HG02981 (cell line): ENCODE measurements at regions not wholly inside any gene's neighbourhood (a gene's known extent, or its start where the extent isn't known, plus 50 kb on each side); places are given as distances from the start of the nearest gene placed in this dataset.

Experiments used
- ATAC-seq: cut with Tn5 transposase; IDR thresholded peaks from one replicate; pipeline ENCODE4 v1.9.1; 2021; ENCODE audit warnings: mild to moderate bottlenecking, moderate library complexity; ENCODE audit not compliant: unreplicated experiment

DNA sequence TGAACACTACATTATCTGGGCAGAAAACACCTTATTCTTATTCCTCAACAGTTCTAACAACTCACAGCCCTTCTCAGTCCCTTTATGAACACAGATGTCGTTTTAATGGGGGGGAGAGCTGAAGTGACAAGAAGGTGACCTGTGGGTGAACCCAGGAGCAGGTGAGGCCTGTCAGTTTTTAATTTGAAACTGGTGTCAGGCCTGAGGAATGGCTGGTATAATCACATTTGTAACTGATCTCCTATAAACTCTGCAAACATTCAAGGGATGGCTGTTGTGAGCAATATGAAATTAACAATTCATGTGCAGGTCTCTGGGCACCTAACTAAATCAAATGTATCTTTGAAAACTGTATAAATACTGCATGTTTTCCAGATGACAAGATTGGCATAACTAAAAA is 362.1 kb upstream of the NR5A2 start:
- ATAC-seq, result no peak

DNA sequence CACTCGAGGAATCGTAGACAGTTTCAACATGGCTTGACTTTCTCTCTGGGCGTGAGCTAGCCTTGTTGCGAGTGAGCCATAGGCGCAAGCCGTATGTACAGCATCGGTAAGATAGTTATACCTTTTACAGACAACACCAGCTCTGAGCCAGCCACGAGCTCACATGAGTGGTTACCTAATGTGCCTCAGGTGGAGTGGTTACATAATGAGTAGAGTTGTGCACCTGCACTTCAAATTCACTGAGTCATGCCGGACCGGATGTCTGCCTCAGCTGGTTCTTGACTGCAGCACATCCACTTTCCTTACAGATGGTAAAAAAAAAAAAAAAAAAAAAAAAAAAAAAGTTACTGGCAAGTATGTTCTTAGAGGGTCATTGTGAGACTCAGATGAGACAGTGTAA is 360.4 kb upstream of the NR5A2 start:
- no peak for ATAC-seq

DNA sequence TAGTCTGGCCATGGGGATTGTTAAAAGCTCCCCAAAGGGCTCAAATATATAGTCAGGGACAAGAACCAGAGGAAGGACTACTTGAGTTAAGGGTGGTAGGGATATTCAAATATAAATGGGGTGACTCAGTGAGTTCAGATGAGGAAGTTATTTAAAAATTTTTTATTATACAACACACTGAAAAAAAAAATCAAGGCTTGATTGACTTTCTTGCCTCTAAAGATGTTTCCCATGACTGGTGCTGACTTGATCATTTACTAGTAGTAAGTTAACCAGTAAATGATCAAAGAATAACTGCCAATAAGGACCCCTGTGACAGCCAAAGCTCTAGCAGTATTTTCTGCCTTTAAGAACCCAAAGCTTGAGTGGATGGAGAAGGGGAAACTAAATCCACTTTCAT is 357.6 kb upstream of the NR5A2 start:
- no peak for ATAC-seq

DNA sequence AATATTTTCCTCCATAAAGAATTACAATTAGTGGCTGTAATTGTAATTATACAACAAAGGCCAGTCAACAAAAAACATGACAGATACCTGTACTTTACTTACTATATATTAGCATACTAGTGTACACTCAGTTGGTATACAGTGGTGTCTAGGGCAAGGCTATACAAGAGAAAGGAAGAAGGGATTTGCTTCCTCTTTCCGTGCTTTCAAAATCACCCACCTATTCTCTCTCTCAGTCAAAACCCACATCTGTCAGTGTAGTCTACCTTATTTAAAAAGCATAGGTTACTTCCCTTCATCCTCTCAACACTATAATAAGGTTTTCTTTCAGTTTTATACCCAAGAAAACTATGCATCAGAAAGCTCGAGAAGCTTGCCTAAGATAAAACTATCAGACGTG is 355.8 kb upstream of the NR5A2 start:
- ATAC-seq, result no peak

DNA sequence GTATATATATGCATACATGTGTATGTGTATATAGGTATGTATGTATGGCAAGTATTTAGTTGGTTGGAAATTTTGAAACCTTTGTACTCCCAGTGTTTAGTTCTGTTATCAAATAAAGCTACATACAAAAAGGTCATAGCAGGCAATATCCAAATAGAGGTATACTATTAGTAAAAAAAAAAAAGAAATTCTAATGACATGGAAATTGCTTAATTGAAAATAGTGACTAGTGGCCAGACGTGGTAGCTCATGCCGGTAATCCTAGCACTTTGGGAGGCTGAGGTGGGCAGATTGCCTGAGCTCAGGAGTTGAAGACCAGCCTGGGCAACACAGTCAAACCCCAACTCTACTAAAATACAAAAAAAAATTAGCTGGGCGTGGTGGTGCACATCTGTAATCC is 351.6 kb upstream of the NR5A2 start:
- ATAC-seq, result no peak

DNA sequence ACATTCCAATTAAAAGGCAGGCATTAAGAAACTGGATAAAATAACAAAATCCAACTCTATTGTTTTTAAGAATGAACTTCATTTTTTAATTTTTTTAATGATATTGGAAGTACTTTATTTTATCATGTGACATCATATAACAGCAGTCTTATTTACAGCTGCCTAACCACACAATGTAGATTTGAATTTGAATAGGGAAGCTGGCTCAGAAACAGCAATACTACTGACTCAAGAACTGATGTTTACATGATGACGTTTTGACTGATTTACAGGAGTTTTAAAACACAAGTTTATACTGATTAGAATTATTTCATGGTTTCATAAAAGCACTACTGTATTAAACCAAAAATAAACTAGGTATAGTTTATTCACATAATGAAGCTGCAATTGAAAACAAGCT is 348.7 kb upstream of the NR5A2 start:
- ATAC-seq, result no peak

DNA sequence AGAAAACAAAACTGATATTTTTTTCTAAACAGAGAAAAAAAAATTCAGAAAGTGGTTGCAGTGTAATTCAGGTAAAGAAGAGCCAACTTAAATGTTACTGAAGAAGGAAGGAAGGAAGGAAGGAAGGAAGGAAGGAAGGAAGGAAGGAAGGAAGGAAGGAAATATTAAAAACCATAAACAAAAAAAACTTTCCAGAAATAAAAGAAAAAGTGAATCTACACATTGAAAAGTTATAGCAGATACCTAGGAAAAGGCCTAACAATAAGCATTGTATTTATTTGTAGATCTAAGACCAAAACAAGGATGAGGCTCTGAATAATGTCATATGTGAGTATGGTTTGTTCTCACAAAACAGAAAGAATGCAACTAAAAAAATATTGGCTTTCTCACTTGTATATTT is 345.4 kb upstream of the NR5A2 start:
- ATAC-seq, result no peak

DNA sequence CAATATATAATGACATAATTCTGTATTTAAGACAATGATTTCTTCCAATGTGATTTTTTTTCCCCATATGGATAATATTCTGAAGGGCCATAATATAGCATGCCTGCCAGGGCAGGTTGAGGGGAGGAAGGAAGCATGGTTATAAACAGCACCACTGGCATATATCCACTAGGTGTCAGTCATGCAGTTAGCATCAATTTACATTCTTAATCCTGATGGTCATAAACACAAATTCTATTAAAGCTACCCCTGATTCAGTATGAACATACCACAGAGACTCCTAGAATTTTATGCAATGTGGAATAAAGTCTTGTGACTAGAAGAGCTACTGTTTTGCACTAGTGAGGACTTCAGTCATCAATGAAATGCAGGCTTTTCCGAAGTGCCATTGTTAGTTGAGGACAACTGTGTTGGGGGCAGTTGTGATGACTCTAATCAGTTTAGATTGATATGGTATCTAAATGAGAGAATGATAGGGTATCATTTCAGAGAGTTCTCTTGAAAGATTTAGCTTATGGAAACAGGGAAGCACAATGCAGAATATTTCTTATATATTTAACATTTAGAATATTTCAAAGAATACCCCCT is 342.7 kb upstream of the NR5A2 start:
- peak; percentile 96 for ATAC-seq

DNA sequence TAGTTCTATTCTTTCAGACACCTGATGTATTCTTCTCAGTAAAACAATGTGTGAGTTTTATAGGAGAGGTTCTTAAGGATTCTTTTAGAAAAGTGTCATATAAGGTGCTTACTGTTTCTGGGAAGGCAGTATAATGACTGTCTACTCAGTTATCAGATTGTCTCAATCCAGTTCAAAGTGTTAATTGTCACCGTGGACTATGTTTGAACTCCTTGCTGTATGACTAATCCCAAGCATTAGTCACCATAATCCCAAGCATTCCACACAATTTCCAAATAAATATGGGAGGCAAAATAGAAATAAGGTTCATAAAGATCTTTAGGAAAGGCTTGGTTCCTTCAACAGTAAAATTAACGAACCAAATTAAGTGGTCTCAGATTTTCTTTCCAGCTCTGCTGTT is 342.1 kb upstream of the NR5A2 start:
- ATAC-seq, result no peak

DNA sequence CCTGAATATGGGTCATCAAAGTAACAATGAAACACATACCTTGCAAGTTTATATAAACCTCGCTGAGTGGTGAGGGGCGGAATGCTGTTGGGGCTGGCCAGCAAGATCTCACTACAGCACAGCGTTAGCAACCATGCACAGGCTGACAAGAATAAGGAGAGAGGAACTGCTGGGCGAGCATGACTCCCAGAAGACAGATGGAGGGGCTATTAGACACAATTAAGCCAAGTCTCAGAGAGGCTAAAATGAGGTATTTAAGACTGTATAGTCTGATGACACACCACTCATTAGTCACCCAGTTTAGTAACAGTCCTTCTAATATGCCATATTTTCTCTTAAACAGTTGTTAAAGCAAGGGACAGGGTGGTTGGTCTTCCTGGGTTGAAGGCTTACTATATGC is 340.2 kb upstream of the NR5A2 start:
- ATAC-seq, result no peak

DNA sequence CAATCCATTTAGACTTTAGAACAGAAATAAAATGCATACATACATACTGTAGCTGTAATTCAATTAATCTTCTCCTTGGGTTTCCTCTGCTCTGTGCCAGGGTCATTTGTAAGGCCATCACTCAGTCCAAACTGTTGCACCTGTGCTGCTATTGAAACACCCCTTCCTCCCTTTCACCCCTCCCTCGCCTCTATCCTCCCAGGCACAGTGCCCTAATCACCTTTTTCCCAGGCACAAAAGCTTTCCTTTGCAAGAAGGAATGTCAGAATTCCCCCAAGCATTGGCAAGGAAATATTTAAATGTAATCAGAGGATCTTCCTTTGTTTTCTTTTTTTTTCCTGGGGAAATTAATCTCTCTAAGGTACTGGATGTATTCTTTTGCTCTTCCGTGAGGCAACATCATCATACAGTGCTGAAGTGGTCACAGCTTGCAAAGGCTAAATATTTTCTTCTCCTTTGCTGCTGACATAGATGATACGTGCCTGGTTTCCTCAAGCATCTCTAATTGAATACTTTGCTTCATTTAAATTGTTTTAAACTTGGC is 339.3 kb upstream of the NR5A2 start:
- no peak for ATAC-seq

DNA sequence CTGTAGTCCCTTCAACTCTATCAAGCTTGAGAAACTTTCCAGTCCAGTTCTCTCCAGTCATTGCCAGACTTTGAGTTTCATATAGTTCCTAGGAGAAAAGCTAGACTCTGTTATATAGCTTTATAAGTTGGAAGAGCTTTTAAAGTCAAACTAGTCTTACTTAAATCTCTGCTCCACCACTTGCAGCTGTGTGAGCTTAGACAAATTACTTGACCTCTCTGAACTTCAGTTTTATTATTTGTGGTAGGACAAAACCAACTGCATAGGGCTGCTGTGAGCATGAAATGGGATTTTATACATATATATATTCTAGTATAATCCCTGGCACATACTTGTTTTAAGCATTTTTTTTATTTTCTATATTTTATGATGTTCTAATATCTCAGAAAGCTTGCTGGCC is 338.7 kb upstream of the NR5A2 start:
- no peak for ATAC-seq

DNA sequence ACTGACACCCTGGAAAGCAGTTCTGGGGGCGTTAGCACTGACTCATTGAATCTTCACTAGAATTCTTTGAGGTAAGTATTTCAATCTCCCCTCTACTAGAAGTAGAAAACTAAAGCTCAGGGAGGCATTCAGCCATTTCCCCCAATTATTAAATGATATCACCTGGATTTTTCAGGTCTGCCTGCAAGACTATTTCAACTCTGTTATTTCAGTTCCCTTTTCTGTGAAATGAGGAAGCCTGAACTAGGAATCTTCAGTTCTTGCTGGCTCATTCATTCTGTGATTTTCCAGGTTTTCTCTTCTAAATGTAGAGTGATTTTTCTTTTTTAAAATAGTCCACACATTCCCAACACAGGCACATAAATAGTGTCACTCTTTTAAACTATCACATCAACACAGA is 337.0 kb upstream of the NR5A2 start:
- no peak for ATAC-seq

DNA sequence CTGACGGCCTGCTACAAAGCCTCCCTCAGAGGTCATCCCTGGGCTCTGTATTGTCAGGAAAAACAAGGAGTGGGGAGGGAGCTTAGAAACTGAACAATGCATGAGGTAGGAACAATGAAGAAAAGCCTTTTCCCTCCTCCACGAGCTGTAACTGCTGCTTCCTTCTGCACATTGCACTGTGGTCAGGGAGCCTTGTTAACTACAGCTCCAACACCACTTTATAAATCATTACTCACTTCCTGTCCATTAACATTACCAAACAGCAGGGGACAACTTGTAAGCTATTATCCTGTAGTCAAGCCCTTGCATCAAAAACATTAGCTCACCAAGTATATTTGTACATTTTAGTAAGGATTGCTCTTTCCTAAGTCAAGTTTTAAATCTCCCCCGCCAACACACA is 336.0 kb upstream of the NR5A2 start:
- no peak for ATAC-seq

DNA sequence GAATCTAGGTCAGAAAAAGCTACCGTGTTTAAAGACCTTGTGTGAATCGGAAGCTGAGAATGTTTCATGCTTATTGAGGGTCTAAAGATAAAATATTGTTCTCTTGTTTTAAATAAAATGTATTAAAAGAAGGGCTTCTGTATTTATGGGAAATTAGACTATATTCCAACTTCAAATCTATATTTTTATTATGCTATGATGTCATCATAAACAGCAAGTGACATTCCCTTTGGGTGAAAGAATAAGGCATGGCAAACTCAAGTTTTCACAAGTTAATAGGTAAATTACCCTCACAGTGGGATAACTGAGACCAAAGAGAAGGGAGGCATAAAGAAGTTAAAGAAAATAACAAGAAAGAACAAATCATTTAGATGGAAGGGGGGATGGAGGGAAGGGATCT is 333.8 kb upstream of the NR5A2 start:
- no peak for ATAC-seq

DNA sequence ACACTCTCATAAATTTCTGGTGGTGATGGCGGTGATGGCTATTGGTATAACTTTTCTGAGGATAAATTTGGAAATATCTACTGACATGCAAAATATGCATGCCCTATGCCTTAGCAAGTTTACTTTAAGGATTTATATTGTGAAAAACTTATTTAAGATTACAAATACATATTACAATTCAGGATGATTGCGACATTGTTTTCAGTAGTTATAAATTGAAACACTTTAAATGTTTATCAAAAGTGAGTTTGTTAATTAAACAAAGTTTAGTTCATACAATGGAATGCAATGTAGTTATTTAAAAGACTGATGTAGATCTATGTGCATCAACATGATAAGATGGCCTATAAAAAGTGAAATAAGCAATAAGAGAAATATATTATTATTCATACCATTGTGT is 331.3 kb upstream of the NR5A2 start:
- ATAC-seq, result no peak

DNA sequence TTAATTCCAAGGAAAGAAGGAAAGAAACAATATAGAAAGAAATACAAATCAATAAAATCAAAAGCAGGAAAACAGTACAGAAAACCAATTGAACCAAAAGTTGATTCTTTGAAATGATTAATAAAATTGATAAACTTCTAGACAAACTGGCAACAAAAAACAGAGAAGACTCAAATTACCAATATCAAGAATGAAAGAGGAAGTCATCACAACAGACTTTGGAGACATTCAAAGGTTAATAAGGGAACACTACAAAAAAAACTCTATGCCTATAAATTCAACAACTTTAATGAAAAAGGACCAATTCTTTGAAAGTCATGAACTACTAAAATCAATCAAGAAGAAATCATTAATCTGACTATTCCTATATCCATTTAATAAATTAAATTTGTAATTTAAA is 329.3 kb upstream of the NR5A2 start:
- no peak for ATAC-seq

DNA sequence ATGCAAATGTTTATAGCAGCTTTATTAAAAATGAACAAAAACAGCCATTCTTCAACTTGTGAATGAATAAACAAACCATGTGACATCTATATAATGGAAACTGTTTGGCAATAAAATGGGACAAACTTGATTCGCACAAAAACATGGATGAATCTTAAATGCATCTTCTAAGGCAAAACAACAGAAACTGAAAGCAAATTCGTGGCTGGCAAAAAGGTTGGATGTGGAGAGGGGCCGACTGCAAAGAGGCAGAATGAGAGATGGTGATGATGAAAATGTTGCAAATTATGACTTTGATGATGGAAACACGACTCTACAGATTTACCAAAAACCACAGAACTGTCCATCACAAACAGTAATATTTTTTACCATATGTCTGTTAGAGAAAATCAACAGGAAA is 327.0 kb upstream of the NR5A2 start:
- ATAC-seq, result no peak

DNA sequence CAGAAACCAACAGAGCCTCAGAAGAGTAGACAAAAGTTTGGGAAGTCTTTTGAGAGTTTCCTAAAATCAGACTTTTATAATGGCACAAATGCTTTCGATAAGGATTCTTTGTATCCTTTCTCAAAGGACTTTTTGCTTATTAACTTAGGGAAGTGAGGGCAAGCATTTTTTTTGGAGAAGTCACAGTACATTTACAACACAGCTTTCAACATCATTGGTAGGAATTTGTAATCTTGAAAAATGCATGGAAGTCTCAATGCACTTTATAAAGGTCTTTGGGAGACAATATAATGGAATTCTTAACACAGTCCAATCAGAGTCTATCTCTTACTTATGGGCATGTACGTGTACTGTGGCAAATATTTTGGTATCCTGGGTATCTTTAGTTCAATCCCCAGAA is 325.8 kb upstream of the NR5A2 start:
- ATAC-seq, result no peak

DNA sequence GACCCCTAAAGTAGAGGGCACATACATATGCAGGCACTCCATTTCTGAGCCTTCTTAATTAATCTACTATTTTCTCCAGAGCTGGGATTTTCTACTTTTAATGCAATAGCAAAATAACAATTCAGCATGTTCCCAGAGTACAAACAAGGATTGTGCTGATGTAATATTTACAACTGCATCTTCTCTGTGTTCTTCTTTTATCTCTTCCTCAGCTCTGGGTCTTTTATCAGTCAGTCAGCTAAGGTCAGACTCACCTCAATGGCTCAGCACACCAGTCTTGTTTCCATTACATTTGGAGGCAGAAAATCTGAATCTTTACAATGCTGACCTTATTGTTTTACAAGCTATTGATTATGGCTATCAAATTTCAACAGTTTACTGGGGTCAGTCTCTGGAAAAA is 323.3 kb upstream of the NR5A2 start:
- ATAC-seq, result no peak

DNA sequence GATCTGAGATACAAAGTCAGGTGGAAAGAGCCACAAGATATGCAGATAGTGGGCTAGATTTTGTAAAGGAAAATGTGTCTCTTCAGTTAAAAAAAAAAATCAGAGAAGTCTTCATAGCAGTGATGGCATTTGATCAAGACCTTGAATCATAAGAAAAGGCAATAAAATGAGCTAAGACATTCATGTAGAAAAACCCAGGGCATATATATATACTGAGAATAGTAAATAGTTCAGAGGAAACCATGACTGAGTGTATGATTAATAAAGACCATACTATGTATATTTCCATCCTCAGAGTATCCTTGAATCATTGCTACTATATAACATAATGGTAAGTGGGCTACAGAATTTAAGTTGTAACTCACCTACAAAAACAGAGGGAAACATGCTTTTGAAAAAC is 321.7 kb upstream of the NR5A2 start:
- ATAC-seq, result no peak

DNA sequence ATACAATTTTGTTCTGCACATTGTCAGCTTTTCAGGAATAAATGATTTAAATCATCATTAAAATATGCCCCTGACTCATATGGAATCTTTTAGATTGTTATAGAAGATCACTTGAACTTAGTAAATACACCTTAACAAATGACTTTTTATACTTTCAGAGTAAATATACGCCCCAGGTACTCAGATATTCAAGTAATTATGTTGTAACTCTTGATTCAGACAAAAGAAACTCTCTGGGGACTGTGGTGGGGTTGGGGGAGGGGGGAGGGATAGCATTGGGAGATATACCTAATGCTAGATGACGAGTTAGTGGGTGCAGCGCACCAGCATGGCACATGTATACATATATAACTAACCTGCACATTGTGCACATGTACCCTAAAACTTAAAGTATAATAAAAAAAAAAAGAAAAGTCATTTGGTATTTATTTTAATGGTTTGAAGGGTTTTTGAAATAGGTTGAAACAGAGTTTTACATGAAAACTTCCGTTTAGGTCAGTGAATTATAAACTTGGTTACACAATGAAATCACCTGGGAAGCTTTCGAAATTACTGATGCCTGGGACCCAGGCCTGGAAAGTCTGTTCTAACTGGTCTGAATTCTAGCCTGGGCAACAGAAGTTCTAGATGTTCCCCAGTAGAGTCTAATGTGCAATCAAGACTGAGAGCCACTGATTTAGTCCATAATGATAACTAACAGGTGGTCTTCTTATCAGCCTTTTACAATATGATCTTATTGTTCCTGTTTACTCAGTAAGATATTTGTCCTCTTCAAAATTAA is 320.5 kb upstream of the NR5A2 start:
- no peak for ATAC-seq

DNA sequence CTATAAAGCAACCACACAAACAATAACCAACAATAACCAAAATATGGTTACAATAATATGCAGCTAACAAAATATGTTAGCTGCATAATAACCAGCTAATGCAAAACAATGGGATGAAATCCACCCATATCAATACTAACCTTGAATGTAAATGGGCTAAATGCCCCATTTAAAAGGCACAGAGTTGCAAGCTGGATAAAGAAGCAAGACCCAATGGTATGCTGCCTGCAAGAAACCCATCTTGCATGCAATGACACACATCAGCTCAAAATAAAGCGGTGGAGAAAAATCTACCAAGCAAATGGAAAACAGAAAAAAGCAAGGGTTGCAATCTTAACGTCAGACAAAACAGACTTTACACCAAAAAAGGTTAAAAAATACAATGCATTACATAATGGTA is 316.5 kb upstream of the NR5A2 start:
- ATAC-seq, result no peak
